C4-2B (cell line): ENCODE measurements at regions not wholly inside any gene's neighbourhood (a gene's known extent, or its start where the extent isn't known, plus 50 kb on each side); places are given as distances from the start of the nearest gene placed in this dataset.

Source experiments
- CTCF ChIP-seq: fragments of 450-650 bp; conservative IDR thresholded peaks from 2 replicates; pipeline ENCODE4 v1.5.1; 2017; ENCODE audit warnings: mild to moderate bottlenecking
- ZFX ChIP-seq: fragments of 450-650 bp; IDR thresholded peaks from 2 replicates; pipeline ENCODE4 v1.6.1; 2017

DNA sequence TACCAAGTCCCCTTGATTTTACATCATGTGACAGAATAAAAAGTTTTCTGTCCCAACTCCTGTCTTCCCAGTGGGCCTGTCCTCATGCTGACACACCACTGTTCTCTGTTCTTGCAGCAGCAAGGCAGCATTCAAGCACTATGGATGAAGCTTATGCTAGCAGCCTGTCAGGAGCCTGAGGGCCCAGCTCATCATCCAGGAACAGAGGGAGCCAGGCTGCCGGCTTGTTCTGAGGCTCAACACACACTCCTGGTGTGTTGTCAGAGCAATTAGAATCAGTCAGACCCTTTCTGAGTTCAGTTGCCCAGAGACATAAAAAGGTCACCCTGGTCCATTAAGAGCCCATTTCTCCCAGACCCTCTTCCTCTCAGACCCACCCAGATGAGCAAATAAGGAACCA is 282.9 kb downstream of the SEC16B start:
- TF ChIP-seq CTCF (no peak), ZFX (no peak)
